ENCODE measurements at regions not wholly inside any gene's neighbourhood (a gene's known extent, or its start where the extent isn't known, plus 50 kb on each side); places are given as distances from the start of the nearest gene placed in this dataset.
"Not testable (repeated sequence)": the region's sequence is repeated elsewhere in the genome, so short reads cannot be mapped to it uniquely, and the experiment has no call there.

DNA sequence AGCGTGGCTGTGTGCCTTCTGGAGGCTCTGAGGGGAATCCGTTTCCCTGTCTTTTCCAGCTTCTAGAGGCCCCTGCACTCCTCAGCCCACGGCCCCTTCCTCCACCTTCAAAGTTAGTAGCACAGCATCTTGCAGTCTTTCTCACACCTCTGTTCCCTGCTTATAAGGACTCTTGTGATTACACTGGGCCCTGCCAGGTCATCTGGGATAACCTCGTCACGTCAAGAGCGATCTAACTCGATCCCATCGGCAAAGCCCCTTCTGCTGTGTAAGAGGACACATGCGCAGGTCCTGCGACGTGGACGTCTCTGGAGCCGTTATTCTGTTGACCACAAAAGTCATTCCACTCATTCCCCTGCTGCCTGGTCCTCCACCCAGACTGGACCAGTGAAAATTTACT is 159.2 kb downstream of the BMP7 start:
- Histone ChIP-seq H3K4me1 (ENCODE audit: control insufficient read depth in 1 of 2, insufficient read depth in 2 of 2, low read length in 2 of 2) (peaks cover 0 to 5% of the 10 kb centered on the region in 2 donors), H3K36me3 (ENCODE audit: control insufficient read depth in 1 of 2, insufficient read depth in 2 of 2, low read length in 2 of 2) (no peaks in the 10 kb centered on the region), H3K27me3 (ENCODE audit: low read depth, low read length) (no peaks in the 10 kb centered on the region), H3K9me3 (ENCODE audit: control insufficient read depth in 1 of 2, low read length in 2 of 2) (no peaks in the 10 kb centered on the region), H3K4me3 (ENCODE audit: low read depth in 1 of 2, low read length in 2 of 2) (no peak overlapping the region), H3K27ac (ENCODE audit: low read length) (no peak overlapping the region)

DNA sequence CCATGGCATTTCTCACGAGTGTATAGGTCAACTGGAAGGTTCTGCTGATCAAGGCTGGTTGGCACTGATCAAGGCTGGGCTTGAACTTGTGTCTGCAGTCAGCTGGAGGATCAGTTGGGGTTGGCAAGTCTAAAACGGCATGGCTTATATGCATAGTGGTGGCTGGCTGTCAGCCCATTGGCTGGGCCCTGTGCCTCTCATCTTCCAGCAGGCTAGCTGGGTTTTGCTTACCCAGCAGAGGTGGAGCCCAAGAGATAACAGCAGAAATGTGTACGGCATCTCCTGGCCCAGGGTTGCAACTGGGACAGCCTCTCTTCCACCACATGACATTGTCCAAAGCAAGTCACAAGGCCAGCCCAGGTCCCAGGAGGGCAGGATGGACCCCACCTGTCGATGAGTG is 158.2 kb downstream of the BMP7 start:
- Histone ChIP-seq H3K27me3 (ENCODE audit: low read depth, low read length) (no peaks in the 10 kb centered on the region), H3K9me3 (ENCODE audit: control insufficient read depth in 1 of 2, low read length in 2 of 2) (no peaks in the 10 kb centered on the region), H3K4me3 (ENCODE audit: low read depth in 1 of 2, low read length in 2 of 2) (no peak overlapping the region), H3K27ac (ENCODE audit: low read length) (no peak overlapping the region), H3K4me1 (ENCODE audit: control insufficient read depth in 1 of 2, insufficient read depth in 2 of 2, low read length in 2 of 2) (peaks cover 0 to 5% of the 10 kb centered on the region in 2 donors), H3K36me3 (ENCODE audit: control insufficient read depth in 1 of 2, insufficient read depth in 2 of 2, low read length in 2 of 2) (no peaks in the 10 kb centered on the region)

DNA sequence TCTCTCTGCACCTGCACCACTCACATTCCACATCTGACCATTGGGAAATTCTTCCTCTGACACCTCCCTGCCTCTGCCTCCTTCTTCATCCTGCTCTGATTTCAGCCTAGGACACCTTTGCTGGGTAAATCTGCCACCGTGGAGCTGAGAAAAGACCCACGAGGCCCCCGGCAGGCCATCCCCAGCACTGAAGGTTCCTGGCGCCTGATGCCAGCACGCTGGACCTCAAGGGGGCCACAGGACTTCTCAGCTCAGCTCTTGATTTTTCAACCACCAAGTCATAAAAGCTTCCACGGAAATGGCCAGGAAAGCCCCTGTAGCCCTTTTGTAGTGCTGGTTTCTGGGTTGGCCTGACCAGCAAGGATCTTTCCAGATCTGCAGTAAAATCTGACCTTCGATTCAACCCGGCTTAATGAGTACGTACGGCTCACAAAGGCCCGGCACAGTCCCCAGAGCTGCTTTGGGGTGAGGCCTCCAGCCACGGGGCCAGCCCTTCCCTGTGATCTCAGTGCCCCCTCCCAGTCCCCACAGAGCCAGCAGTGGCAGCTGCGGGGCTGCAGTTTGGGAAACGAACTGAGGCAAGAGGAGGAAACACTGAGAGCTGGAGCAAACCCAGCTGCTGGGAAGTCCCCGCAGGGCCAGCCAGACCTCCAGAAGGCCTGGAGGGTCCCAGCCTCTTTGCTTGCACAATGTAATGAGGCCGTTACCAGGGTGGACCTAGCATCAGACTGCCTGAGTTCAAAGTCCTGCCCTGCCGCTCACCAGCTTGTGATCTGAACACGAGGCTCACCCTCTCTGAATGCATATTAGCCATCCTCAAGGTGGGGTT is 157.5 kb downstream of the BMP7 start:
- peaks cover 0 to 5% of the 10 kb centered on the region in 2 donors for H3K4me1 ChIP-seq (ENCODE audit: control insufficient read depth in 1 of 2, insufficient read depth in 2 of 2, low read length in 2 of 2)
- H3K27me3 ChIP-seq (ENCODE audit: low read depth, low read length): no peaks in the 10 kb centered on the region
- H3K9me3 ChIP-seq (ENCODE audit: control insufficient read depth in 1 of 2, low read length in 2 of 2): no peaks in the 10 kb centered on the region
- no peaks in the 10 kb centered on the region for H3K36me3 ChIP-seq (ENCODE audit: control insufficient read depth in 1 of 2, insufficient read depth in 2 of 2, low read length in 2 of 2)
- no peak overlapping the region for H3K4me3 ChIP-seq (ENCODE audit: low read depth in 1 of 2, low read length in 2 of 2)
- H3K27ac ChIP-seq (ENCODE audit: low read length): no peak overlapping the region

- no peak overlapping the region for H3K27ac ChIP-seq (ENCODE audit: low read length)
- H3K9me3 ChIP-seq (ENCODE audit: control insufficient read depth in 1 of 2, low read length in 2 of 2): no peaks in the 10 kb centered on the region
- H3K4me3 ChIP-seq (ENCODE audit: low read depth in 1 of 2, low read length in 2 of 2): no peak overlapping the region
- H3K36me3 ChIP-seq (ENCODE audit: control insufficient read depth in 1 of 2, insufficient read depth in 2 of 2, low read length in 2 of 2): no peaks in the 10 kb centered on the region
- no peaks in the 10 kb centered on the region for H3K27me3 ChIP-seq (ENCODE audit: low read depth, low read length)
- peaks cover 0 to 5% of the 10 kb centered on the region in 2 donors for H3K4me1 ChIP-seq (ENCODE audit: control insufficient read depth in 1 of 2, insufficient read depth in 2 of 2, low read length in 2 of 2)
Observed at GRCh38 chr20:57109571-57109953, 156.9 kb downstream of the BMP7 start.

DNA sequence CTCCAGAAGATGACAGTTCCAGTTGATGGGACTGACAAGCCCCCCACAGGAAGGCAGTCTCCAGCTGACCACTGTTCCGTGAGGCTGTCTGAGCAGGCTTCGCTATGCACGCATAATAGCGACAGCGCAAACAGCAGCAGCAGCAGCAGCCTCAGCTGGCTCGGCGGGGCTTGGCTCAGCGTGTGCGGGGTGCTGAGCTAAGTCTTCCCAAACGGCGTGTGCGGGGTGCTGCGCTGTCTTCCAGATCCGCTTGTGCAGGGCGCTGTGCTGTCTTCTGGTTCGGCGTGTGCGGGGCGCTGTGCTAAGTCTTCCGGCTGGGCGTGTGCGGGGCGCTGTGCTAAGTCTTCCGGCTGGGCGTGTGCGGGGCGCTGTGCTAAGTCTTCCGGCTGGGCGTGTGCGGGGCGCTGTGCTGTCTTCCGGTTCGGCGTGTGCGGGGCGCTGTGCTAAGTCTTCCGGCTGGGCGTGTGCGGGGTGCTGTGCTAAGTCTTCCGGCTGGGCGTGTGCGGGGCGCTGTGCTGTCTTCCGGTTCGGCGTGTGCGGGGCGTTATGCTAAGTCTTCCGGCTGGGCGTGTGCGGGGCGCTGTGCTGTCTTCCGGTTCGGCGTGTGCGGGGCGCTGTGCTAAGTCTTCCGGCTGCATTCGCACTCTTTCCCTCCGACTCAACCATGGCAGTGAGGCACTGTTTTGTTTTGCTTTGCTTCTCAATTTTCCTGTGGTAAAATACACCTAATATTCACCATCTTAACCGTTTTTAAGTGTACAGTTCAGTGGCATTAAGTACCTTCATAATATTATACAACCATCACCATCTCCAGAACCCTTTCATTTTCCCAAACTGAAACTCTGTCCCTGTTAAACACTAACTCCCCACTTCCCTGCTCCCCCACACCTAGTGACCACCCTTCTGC is 156.1 kb downstream of the BMP7 start:
- H3K36me3 ChIP-seq (ENCODE audit: control insufficient read depth in 1 of 2, insufficient read depth in 2 of 2, low read length in 2 of 2); H3K27me3 ChIP-seq (ENCODE audit: low read depth, low read length); H3K9me3 ChIP-seq (ENCODE audit: control insufficient read depth in 1 of 2, low read length in 2 of 2); H3K27ac ChIP-seq (ENCODE audit: low read length); H3K4me1 ChIP-seq (ENCODE audit: control insufficient read depth in 1 of 2, insufficient read depth in 2 of 2, low read length in 2 of 2); H3K4me3 ChIP-seq (ENCODE audit: low read depth in 1 of 2, low read length in 2 of 2): not testable (repeated sequence)

GRCh38 chr20:57111028-57111373 is 155.4 kb downstream of the BMP7 start:
- H3K4me1 ChIP-seq (ENCODE audit: control insufficient read depth in 1 of 2, insufficient read depth in 2 of 2, low read length in 2 of 2): peaks cover 0 to 5% of the 10 kb centered on the region in 2 donors
- H3K27ac ChIP-seq (ENCODE audit: low read length): no peak overlapping the region
- no peaks in the 10 kb centered on the region for H3K36me3 ChIP-seq (ENCODE audit: control insufficient read depth in 1 of 2, insufficient read depth in 2 of 2, low read length in 2 of 2)
- no peaks in the 10 kb centered on the region for H3K27me3 ChIP-seq (ENCODE audit: low read depth, low read length)
- no peak overlapping the region for H3K4me3 ChIP-seq (ENCODE audit: low read depth in 1 of 2, low read length in 2 of 2)
- H3K9me3 ChIP-seq (ENCODE audit: control insufficient read depth in 1 of 2, low read length in 2 of 2): no peaks in the 10 kb centered on the region

GRCh38 chr20:57112448-57112847 is 154.0 kb downstream of the BMP7 start:
- Histone ChIP-seq H3K36me3 (ENCODE audit: control insufficient read depth in 1 of 2, insufficient read depth in 2 of 2, low read length in 2 of 2) (no peaks in the 10 kb centered on the region), H3K4me3 (ENCODE audit: low read depth in 1 of 2, low read length in 2 of 2) (no peak overlapping the region), H3K27me3 (ENCODE audit: low read depth, low read length) (no peaks in the 10 kb centered on the region), H3K4me1 (ENCODE audit: control insufficient read depth in 1 of 2, insufficient read depth in 2 of 2, low read length in 2 of 2) (peaks cover 0 to 5% of the 10 kb centered on the region in 2 donors), H3K9me3 (ENCODE audit: control insufficient read depth in 1 of 2, low read length in 2 of 2) (no peaks in the 10 kb centered on the region), H3K27ac (ENCODE audit: low read length) (no peak overlapping the region)

- Histone ChIP-seq H3K4me3 (ENCODE audit: low read depth in 1 of 2, low read length in 2 of 2) (no peak overlapping the region), H3K9me3 (ENCODE audit: control insufficient read depth in 1 of 2, low read length in 2 of 2) (no peaks in the 10 kb centered on the region), H3K27me3 (ENCODE audit: low read depth, low read length) (no peaks in the 10 kb centered on the region), H3K36me3 (ENCODE audit: control insufficient read depth in 1 of 2, insufficient read depth in 2 of 2, low read length in 2 of 2) (no peaks in the 10 kb centered on the region), H3K4me1 (ENCODE audit: control insufficient read depth in 1 of 2, insufficient read depth in 2 of 2, low read length in 2 of 2) (no peaks in the 10 kb centered on the region), H3K27ac (ENCODE audit: low read length) (no peak overlapping the region)
Observed at GRCh38 chr20:57114290-57115005, 152.0 kb downstream of the BMP7 start.

- no peaks in the 10 kb centered on the region for H3K36me3 ChIP-seq (ENCODE audit: control insufficient read depth in 1 of 2, insufficient read depth in 2 of 2, low read length in 2 of 2)
- no peak overlapping the region for H3K4me3 ChIP-seq (ENCODE audit: low read depth in 1 of 2, low read length in 2 of 2)
Observed at GRCh38 chr20:57117296-57117695, 149.1 kb downstream of the BMP7 start.

DNA sequence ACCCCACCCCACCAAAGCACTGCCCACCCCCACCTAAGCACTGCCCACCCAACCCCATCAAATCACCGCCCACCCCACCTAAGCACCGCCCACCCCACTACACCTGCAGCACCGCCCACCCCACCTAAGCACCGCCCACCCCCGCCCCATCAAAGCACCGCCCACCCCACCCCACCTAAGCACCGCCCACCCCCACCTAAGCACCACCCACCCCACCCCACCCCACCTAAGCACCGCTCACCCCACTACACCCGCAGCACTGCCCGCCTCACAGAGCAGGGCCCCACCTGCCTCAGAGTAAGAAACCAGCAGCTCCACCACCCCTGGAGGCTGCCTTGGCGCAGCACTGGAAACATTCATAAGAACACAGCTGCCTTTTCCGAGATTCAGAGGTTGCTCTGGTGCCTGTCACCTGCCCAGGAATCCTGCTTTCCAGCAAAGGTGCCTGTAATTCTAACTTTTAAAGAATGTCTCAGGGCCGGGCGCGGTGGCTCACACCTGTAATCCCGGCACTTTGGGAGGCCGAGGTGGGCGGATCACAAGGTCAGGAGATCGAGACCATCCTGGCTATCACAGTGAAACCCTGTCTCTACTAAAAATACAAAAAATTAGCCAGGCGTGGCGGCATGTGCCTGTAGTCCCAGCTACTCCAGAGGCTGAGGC is 148.2 kb downstream of the BMP7 start:
- H3K9me3 ChIP-seq (ENCODE audit: control insufficient read depth in 1 of 2, low read length in 2 of 2): no peaks in the 10 kb centered on the region
- H3K27me3 ChIP-seq (ENCODE audit: low read depth, low read length): no peaks in the 10 kb centered on the region

More at GRCh38 chr20:57117296-57117695, 149.1 kb downstream of the BMP7 start:
- no peaks in the 10 kb centered on the region for H3K27me3 ChIP-seq (ENCODE audit: low read depth, low read length)
- no peak overlapping the region for H3K27ac ChIP-seq (ENCODE audit: low read length)
- no peaks in the 10 kb centered on the region for H3K9me3 ChIP-seq (ENCODE audit: control insufficient read depth in 1 of 2, low read length in 2 of 2)
- H3K4me1 ChIP-seq (ENCODE audit: control insufficient read depth in 1 of 2, insufficient read depth in 2 of 2, low read length in 2 of 2): no peaks in the 10 kb centered on the region

More for the DNA sequence above, 148.2 kb downstream of the BMP7 start:
- Histone ChIP-seq H3K27ac (ENCODE audit: low read length) (no peak overlapping the region), H3K36me3 (ENCODE audit: control insufficient read depth in 1 of 2, insufficient read depth in 2 of 2, low read length in 2 of 2) (no peaks in the 10 kb centered on the region), H3K4me3 (ENCODE audit: low read depth in 1 of 2, low read length in 2 of 2) (no peak overlapping the region), H3K4me1 (ENCODE audit: control insufficient read depth in 1 of 2, insufficient read depth in 2 of 2, low read length in 2 of 2) (no peaks in the 10 kb centered on the region)

Data from muscle layer of duodenum (tissue), 2 donors.